HG03045 (cell line): ENCODE measurements at regions not wholly inside any gene's neighbourhood (a gene's known extent, or its start where the extent isn't known, plus 50 kb on each side); places are given as distances from the start of the nearest gene placed in this dataset.
"Not testable (repeated sequence)": the region's sequence is repeated elsewhere in the genome, so short reads cannot be mapped to it uniquely, and the experiment has no call there.

ENCODE experiments used
- ATAC-seq: cut with Tn5 transposase; IDR thresholded peaks from one replicate; pipeline ENCODE4 v1.9.1; 2021; ENCODE audit warnings: mild to moderate bottlenecking, moderate library complexity; ENCODE audit not compliant: unreplicated experiment

GRCh38 chr10:45056806-45057205 is 56.1 kb downstream of the ZNF22 start:
- ATAC-seq: not testable (repeated sequence)

DNA sequence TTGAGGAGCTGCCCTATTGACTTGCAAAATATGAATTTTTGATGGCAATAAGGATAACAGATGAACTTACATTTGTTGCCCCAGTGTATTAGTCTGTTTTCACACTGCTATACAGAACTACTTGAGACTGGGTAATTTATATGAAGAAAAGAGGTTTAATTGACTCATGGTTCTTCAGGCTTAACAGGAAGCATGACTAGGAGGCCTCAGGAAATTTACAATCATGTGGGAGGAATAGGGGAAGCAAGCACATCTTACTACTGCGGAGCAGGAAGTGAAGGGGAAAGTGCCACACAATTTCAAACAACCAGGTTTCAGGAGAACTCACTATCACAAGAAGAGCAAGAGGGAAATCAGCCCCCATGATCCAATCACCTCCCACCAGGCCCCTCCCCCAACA is 57.9 kb downstream of the ZNF22 start:
- ATAC-seq: no peak

- ATAC-seq: no peak
Observed at GRCh38 chr10:45058992-45059561, 58.4 kb downstream of the ZNF22 start.

DNA sequence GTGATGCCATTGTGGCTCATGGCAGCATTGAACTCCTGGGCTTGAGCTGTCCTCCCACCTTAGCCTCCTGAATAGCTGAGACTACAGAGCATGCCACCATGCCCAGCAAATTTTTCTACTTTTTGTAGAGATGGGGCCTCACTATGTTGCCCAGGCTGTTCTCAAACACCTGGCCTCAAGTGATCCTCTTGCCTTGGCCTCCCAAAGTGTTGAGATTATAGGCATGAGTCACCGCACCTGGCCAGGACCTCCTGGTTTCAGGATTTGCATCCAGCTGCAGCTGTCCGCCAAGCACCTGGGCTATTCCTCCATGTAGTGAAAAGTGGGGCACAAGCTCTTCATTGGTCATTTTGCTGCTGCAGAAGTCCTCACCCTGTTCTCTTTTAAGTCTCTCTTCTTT is 58.9 kb downstream of the ZNF22 start:
- ATAC-seq: no peak

DNA sequence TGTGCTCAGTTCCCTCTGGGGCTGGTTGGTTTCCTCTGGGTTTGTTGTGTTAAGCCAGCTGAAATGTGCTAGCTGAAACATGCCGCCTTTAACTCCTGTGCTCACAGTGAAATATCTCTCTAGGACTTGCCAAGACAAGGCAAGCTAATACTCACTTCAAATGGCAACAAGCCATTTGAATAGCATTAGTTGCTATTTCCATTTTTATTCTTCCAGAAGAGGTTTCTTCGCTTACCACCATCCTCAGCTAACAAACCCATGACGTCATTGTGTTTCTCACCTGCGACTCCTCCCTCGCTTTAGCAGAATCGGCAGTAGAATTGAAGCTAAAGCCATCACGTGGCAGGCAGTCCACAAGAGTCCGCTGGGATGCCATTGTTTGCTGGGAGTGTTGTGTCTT is 61.3 kb downstream of the ZNF22 start:
- ATAC-seq: no peak

- ATAC-seq: no peak
Observed at GRCh38 chr10:45063591-45064231, 63.0 kb downstream of the ZNF22 start.

DNA sequence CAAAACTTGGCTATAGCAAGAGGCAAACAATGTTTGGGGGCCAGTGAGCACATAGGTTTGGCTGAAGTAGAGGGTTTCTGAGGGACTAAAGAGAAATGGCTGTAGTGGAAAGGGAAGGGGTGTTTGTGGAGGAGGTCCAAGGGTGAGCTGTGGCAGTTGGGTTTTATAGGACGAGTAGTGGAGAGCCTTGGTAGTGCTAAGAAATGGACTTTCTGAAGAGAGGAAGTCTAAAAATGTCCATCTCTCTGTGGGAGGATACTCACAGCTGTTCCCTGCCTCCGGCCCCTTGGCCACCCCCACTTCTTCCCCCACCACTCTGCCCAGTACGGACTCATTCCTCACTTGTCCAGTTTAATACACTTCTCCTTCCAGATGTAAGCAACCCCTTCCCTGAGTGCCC is 64.3 kb downstream of the ZNF22 start:
- no peak for ATAC-seq

DNA sequence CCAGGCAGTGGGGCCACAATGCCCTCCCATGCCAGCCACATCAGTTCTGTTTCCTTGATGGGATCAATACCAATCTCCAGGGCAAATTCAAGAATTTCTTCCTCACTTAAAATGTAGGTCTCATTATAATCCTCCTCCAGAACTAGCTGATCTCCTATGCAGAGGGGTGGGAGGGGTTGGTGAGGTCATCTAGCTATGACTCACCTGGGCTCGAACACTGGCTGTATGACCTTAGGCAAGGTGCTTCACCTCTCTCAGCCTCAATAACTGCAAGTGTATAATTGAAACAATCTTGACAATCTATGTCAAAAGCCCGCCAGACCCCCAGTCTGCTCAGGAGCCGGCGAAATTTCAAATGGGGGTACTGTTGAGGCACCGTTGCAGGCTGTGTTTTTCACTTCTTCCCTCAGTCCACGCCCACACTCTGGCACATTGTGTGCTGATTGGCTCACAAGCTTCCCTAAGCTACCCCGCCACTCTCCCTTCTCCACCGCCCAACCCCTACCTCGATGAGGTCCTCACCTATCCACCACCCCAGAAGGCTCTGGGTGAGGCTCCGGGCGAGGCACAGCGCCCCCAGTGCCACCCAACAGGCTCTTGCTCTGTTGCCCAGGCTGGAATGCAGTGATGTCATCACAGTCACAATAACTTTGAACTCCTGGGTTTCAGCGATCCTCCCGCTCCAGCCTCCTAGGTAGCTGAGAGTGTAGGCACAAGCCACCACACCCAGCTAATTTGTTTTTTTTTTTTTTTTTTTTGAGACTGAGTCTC is 70.5 kb downstream of the ZNF22 start:
- no peak for ATAC-seq

DNA sequence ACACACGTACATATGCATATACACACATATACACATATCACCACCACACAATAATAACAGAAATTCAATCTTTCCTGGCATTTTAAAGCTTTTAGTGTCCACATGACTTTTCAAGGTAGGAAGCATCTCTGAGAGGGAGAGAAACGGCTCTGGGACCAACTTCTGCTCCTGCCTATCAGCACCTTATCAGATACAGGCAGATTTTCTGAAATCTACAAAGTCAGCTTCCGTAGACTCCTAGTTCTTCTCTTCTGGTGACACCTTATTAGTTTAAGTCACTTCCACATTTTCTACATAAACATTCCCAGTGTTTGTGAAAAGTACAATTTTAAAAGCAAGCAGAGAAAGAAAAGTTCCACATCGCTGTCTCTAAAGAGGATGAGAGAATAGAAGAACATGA is 74.5 kb downstream of the ZNF22 start:
- no peak for ATAC-seq

DNA sequence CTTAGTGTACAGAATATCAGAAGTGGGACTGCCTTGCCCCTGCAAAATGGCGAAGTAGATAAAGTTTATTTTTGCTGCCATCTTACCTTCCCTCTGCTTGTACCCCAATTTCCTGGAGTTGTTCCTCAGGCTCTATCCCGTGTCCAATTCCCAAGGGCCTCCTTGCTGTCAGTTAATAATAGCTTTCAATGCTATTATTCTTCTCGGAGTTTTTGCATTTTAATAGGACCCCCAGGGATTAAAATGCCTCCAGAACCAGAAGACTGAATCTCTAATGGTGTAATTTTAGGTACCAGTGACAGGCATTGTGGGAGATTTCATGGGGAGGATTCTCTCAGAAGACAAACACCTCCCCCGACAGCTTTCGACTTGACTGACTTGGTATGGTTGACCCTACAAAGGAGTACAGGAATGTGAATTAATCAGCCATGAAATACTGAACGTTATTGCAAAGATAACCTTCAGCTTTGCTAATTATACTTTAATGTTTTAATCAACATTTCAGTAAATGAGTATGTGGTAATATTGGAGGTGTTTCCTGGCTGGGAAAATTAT is 75.2 kb downstream of the ZNF22 start:
- ATAC-seq: no peak

DNA sequence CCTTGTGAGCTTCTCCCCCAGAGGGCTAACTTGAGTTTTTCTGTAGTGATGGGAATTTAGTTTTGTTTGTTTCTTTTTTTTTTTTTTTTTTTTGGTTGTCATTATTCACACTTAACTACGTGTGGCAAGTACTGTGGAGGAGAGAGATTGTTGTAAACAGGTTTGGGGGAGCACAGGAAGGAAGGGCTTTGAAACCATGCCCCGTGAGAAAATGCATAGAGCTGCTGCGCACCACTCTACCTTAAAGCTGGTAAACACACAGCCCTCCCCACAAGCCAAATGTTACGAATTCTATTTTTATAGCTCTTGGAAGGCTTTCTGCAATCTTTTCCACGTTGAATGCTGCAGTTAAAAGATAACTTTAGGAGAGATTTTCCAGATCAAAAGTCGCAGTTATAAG is 76.2 kb downstream of the ZNF22 start:
- no peak for ATAC-seq

DNA sequence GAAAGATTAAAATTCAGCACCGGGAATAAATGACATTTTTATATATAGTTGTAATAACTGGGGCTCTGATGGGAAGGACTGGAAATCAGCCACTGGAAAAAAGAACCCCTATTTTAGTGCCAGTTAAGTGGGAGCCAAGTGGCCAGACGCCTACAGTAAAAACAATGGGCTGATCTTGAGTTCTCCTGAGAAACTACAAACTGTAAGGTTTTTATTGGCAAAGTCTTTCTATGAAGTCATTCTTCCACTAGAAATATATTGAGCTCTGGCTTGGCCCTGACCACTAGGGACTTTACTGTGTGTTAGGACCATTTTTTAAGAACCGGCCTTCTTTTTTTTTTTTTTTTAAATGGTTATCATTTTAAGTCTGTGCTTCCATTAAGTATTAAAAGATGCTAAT is 79.6 kb downstream of the ZNF22 start:
- no peak for ATAC-seq

DNA sequence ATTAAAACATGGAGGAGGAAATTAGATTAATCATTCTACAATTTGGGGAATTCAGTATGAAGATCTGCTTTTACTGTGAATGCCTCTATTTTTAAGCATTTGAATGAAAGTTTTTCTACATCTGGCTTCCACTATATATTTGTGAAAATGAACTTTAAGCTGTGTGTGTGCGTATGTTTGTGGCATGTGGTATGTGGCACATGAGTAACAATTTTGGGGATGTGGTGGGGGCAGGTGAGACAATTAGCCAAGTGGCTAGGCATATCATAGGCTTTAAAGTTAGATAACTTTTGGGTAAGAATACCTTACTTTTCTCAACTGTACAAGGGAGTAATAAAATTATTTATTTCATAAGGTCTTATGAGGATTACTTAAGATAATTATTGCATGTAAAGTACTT is 81.5 kb downstream of the ZNF22 start:
- no peak for ATAC-seq

GRCh38 chr10:45091968-45092367 is 91.2 kb downstream of the ZNF22 start:
- ATAC-seq: no peak

DNA sequence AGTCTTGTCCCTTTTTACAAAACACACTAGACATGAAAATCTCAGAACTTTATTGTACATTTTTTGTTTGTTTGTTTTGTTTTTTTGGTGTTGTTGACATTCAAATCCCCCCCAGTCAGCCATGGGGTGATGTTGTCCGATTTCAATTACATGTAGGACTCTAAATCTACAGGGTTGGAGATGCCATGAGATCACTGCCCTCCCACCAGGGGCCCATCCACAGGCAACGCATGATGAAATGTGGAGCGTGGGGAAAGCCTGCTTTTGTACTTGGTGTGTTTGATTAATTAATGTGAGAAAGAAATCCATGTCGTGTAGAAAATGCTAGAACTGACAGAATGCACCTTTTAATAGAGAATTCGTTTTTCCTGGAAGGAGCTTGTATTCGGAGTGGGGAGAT is 93.2 kb downstream of the ZNF22 start:
- ATAC-seq: no peak

- no peak for ATAC-seq
Observed at GRCh38 chr10:45095286-45095685, 94.6 kb downstream of the ZNF22 start.

- no peak for ATAC-seq
Observed at GRCh38 chr10:45096001-45096400, 95.3 kb downstream of the ZNF22 start.

GRCh38 chr10:45100429-45100828 is 99.7 kb downstream of the ZNF22 start:
- ATAC-seq: no peak

GRCh38 chr10:45104674-45105073 is 104.0 kb downstream of the ZNF22 start:
- no peak for ATAC-seq

- ATAC-seq: not testable (repeated sequence)
Observed at GRCh38 chr10:45105309-45105708, 104.6 kb downstream of the ZNF22 start.

DNA sequence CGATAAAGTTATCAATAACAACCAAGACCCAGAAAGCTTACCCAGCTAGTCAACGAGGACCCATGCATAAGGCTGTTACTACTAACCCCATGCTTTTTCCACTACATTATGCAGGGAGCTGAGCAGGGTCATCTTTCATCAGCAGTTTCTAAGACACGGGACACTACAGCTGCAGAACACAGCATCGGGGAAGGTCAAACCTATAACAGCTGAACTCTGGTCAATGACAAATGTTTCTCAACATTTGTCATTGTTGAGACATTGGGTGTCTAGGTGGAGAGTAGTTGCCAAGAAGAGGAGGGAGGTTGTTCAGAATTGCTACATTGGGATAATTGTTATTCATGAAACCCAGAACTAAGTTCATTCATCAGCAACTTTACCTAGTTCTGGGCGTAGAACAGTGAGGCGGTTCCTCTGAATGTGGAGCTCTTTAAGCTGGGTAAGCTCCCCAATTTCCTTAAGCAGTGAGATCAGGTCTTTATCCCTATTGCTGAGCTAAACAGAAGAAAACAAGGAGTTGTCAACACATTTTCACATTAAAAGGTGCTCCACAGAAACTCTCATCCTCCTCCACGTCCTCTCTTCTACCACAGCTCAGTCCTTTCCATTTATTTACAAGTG is 105.6 kb downstream of the ZNF22 start:
- ATAC-seq: no peak

GRCh38 chr10:45111509-45111908 is 110.8 kb downstream of the ZNF22 start:
- no peak for ATAC-seq
